K562 (cell line): ENCODE measurements at regions not wholly inside any gene's neighbourhood (a gene's known extent, or its start where the extent isn't known, plus 50 kb on each side); places are given as distances from the start of the nearest gene placed in this dataset.

Experiments
- ATAC-seq: fragments of 200-7000 bp; cut with Tn5 transposase; 3 replicates; pipeline ENCODE4 v1.9.1; 2020; ENCODE audit warnings: moderate library complexity
- BruUV-seq: library from RNA; stranded (reverse); fragments of 400-500 nt; replicated peaks from 2 replicates; lab custom pipeline; 2021; lab: Mats Ljungman, UMichigan
- CTCF ChIA-PET: fragments of 300-600 bp; formaldehyde crosslinking; extraction: SDS; loops from one replicate; lab custom pipeline; 2021; ENCODE audit warnings: low intra/inter-chr PET ratio; lab: Yijun Ruan, JAX
- POLR2A ChIA-PET: fragments of 300-600, 350-650 bp; sonication (Branson Sonifier 250); formaldehyde crosslinking; extraction: SDS; loops from one replicate; lab custom pipeline; 2021; ENCODE audit warnings: antibody characterized with exemption, inconsistent platforms; lab: Yijun Ruan, JAX
- DNase-seq, 4 experiments: peaks; one replicate each; pipeline versions ENCODE4 v3.0.0 to v3.0.0-alpha.2; 2011 to 2018; ENCODE audit warnings: low spot score in 3 of 4, mixed read lengths in 3 of 4; ENCODE audit errors: extremely low read depth in 1 of 4
- FAIRE-seq: peaks from 2 replicates; lab custom pipeline; 2011; peaks lifted over from hg19 to GRCh38; lab: Jason Lieb, UNC
- H2AFZ ChIP-seq: 2 replicates; pipeline ENCODE4 v1.6.0; 2011; ENCODE audit warnings: low read depth, low read length, control low read depth, inconsistent platforms
- H3K27ac ChIP-seq: fragments of 200-600 bp; 3 replicates; pipeline ENCODE4 v1.8.0; 2011; ENCODE audit warnings: low read depth, mild to moderate bottlenecking, control low read depth, inconsistent platforms, low read length, moderate library complexity, mixed read lengths; ENCODE audit errors: extremely low read depth
- H3K27me3 ChIP-seq, 2 experiments: fragments of 300-600 bp in 1 of 2; 2 replicates in 1 of 2; 3 replicates in 1 of 2; pipeline versions ENCODE4 v1.6.0 to v1.8.0; 2011; ENCODE audit warnings: inconsistent platforms in 2 of 2, low read length in 2 of 2, mild to moderate bottlenecking in 1 of 2, mixed read lengths in 1 of 2, moderate library complexity in 1 of 2; ENCODE audit not compliant: control insufficient read depth in 2 of 2, insufficient read depth in 2 of 2
- H3K36me3 ChIP-seq: fragments of 300-600 bp; 3 replicates; pipeline ENCODE4 v1.8.0; 2011; ENCODE audit warnings: mild to moderate bottlenecking, low read length, inconsistent platforms; ENCODE audit not compliant: control insufficient read depth, insufficient read depth
- H3K4me1 ChIP-seq, 2 experiments: fragments of 200-600 bp in 1 of 2; replicated peaks in 1 of 2; 2 replicates in 1 of 2; 3 replicates in 1 of 2; pipeline versions ENCODE4 v1.5.1 to v1.8.0; 2011; ENCODE audit warnings: inconsistent platforms in 2 of 2, low read length in 2 of 2, mild to moderate bottlenecking in 1 of 2, mixed read lengths in 1 of 2, moderate library complexity in 1 of 2; ENCODE audit not compliant: control insufficient read depth in 2 of 2, insufficient read depth in 2 of 2
- H3K4me2 ChIP-seq: 2 replicates; pipeline ENCODE4 v1.6.1; 2011; ENCODE audit warnings: low read length, control low read depth, inconsistent platforms, mixed read lengths; ENCODE audit not compliant: insufficient read depth
- H3K4me3 ChIP-seq: fragments of 200-600 bp; sonication (generic), shearing (Covaris generic); 2 replicates; pipeline ENCODE4 v1.5.1; 2016; ENCODE audit warnings: control low read depth, inconsistent platforms
- H3K79me2 ChIP-seq: fragments of 200-600 bp; 3 replicates; pipeline ENCODE4 v1.8.0; 2011; ENCODE audit warnings: low read length, inconsistent platforms; ENCODE audit not compliant: control insufficient read depth, insufficient read depth
- H3K9ac ChIP-seq, 2 experiments: 2 replicates each; pipeline versions ENCODE4 v1.6.0 to v1.6.1; 2011; ENCODE audit warnings: low read depth in 2 of 2, low read length in 2 of 2, control low read depth in 1 of 2, inconsistent platforms in 1 of 2, mild to moderate bottlenecking in 1 of 2, mixed read lengths in 1 of 2; ENCODE audit not compliant: insufficient read depth in 1 of 2
- H3K9me1 ChIP-seq: one replicate; pipeline ENCODE4 v1.6.0; 2011; ENCODE audit warnings: inconsistent platforms, mild to moderate bottlenecking, low read length, moderate library complexity; ENCODE audit not compliant: control insufficient read depth, insufficient read depth
- H3K9me3 ChIP-seq: replicated peaks from 2 replicates; pipeline ENCODE4 v1.5.1; 2011; ENCODE audit warnings: low read depth, low read length, inconsistent platforms; ENCODE audit not compliant: control insufficient read depth, insufficient read depth
- H4K20me1 ChIP-seq: replicated peaks from 2 replicates; pipeline ENCODE4 v1.6.1; 2011; ENCODE audit warnings: low read length, inconsistent platforms, mixed read lengths; ENCODE audit not compliant: control insufficient read depth, insufficient read depth
- ATF6 ChIP-seq: sonication (generic); formaldehyde crosslinking; IDR thresholded peaks from 2 replicates; pipeline ENCODE4 v1.4.0; 2020; ENCODE audit warnings: mild to moderate bottlenecking, missing genetic modification reagents
- CBX3 ChIP-seq, 2 experiments: IDR thresholded peaks; 1 replicate in 1 of 2; 2 replicates in 1 of 2; pipeline ENCODE4 v1.6.1; 2012; ENCODE audit warnings: inconsistent platforms in 2 of 2, low read length in 2 of 2, borderline replicate concordance in 1 of 2, control low read depth in 1 of 2
- CHD7 ChIP-seq: fragments of 200-600 bp; sonication (generic); IDR thresholded peaks from one replicate; pipeline ENCODE4 v1.6.1; 2012; ENCODE audit warnings: mild to moderate bottlenecking, low read depth, low read length, inconsistent platforms
- KAT2B ChIP-seq: IDR thresholded peaks from one replicate; pipeline ENCODE4 v1.6.1; 2012; ENCODE audit warnings: low read depth, mild to moderate bottlenecking, control low read depth, inconsistent platforms, low read length, moderate library complexity
- MCM3 ChIP-seq: fragments of 450-650 bp; IDR thresholded peaks from 2 replicates; pipeline ENCODE4 v1.6.1; 2016
- PPARD ChIP-seq: fragments of 250-450 bp; sonication (Bioruptor Pico); IDR thresholded peaks from 2 replicates; pipeline ENCODE4 v1.8.0; 2022; ENCODE audit warnings: inconsistent platforms, mild to moderate bottlenecking, moderate library complexity
- PURB ChIP-seq: sonication (generic); formaldehyde crosslinking; IDR thresholded peaks from 2 replicates; pipeline ENCODE4 v1.9.0; 2021; ENCODE audit warnings: low read depth, mild to moderate bottlenecking, missing genetic modification reagents
- SMARCB1 ChIP-seq: IDR thresholded peaks from 2 replicates; pipeline ENCODE4 v1.6.1; 2011; ENCODE audit warnings: improper control_type of control experiment, low read depth; ENCODE audit not compliant: insufficient read length
- ZNF57 ChIP-seq: fragments of 450-650 bp; formaldehyde crosslinking; IDR thresholded peaks from 2 replicates; pipeline ENCODE4 v1.4.0; 2020; ENCODE audit warnings: mild to moderate bottlenecking, moderate library complexity
- WGBS: fragments of 100-300 bp; shearing (Covaris generic); methylation state at CpG from one replicate; pipeline ENCODE4 v1.1.6; 2016; ENCODE audit warnings: low coverage, mixed read lengths; ENCODE audit not compliant: insufficient coverage; ENCODE audit errors: missing lambda C conversion rate; 5-methylcytosine and 5-hydroxymethylcytosine counted together
- in situ Hi-C: fragments of 300-500 bp; cut with MboI; formaldehyde crosslinking; loops from 4 replicates; pipeline ENCODE4 v1.15.0; 2018; ENCODE audit warnings: inconsistent platforms, mixed read lengths
- intact Hi-C: fragments of 100-400 bp; cut with micrococcal nuclease; formaldehyde crosslinking; loops from 2 replicates; pipeline ENCODE4 v1.14.2; 2022

- Histone ChIP-seq H4K20me1 (no peaks in the 10 kb centered on the region), H3K27me3 (no peaks in the 10 kb centered on the region; a peak in 1 of 5 replicates), H3K4me3 (no peak overlapping the region), H3K27ac (no peak overlapping the region), H2AFZ (no peak overlapping the region), H3K9me1 (no peaks in the 10 kb centered on the region), H3K4me1 (no peaks in the 10 kb centered on the region), H3K79me2 (no peaks in the 10 kb centered on the region), H3K4me2 (no peak overlapping the region), H3K9me3 (no peaks in the 10 kb centered on the region), H3K36me3 (no peaks in the 10 kb centered on the region), H3K9ac (no peak overlapping the region)
- 2% methylated on average over 5 of the region's 5 CpGs for WGBS
- no peak for ATAC-seq
- POLR2A ChIA-PET, result no interaction called here
- CTCF ChIA-PET, result no interaction called here
- in situ Hi-C loops, result no loop called here
- BruUV-seq, result no TSS peak
- intact Hi-C loops, result no loop called here
- no peak for FAIRE-seq
- no peak for DNase-seq
- TF ChIP-seq SMARCB1 (no peak), PPARD (CRISPR knock-in tag) (no peak), CBX3 (IDR thresholded peaks at IDR 0.05; ENCODE audit: borderline replicate concordance in 1 of 2, low read length in 2 of 2) (no peak), ZNF57 (no peak), CHD7 (no peak), ATF6 (CRISPR knock-in tag) (no peak), MCM3 (no peak), KAT2B (no peak), PURB (CRISPR knock-in tag) (no peak)
Measured at GRCh38 chr9:88196142-88196790, 58.0 kb upstream of the SPATA31C2 start.
